ENCODE measurements at regions not wholly inside any gene's neighbourhood (a gene's known extent, or its start where the extent isn't known, plus 50 kb on each side); places are given as distances from the start of the nearest gene placed in this dataset.

GRCh38 chr6:22227824-22228610 is 68.8 kb downstream of the PRL start:
- Mint-ChIP-seq H3K36me3 (ENCODE audit: low read depth) (no peaks in the 10 kb centered on the region), H3K4me1 (no peaks in the 10 kb centered on the region), H3K9me3 (peaks cover 15% of the 10 kb centered on the region), H3K27ac (no peak overlapping the region), H3K27me3 (no peaks in the 10 kb centered on the region), H3K4me3 (no peak overlapping the region)
- ATAC-seq (replicated peaks), result no peak

GRCh38 chr6:22231050-22231449 is 65.8 kb downstream of the PRL start:
- H3K4me1 Mint-ChIP-seq, result no peaks in the 10 kb centered on the region
- no peak overlapping the region for H3K27ac Mint-ChIP-seq
- no peak for ATAC-seq (replicated peaks)

GRCh38 chr6:22231616-22232015 is 65.2 kb downstream of the PRL start:
- no peaks in the 10 kb centered on the region for H3K4me1 Mint-ChIP-seq
- no peak overlapping the region for H3K4me3 Mint-ChIP-seq
- H3K9me3 Mint-ChIP-seq, result peaks cover 24% of the 10 kb centered on the region
- no peak for ATAC-seq (replicated peaks)
- H3K27me3 Mint-ChIP-seq, result no peaks in the 10 kb centered on the region
- H3K27ac Mint-ChIP-seq, result no peak overlapping the region
- no peaks in the 10 kb centered on the region for H3K36me3 Mint-ChIP-seq (ENCODE audit: low read depth)

More at GRCh38 chr6:22231050-22231449, 65.8 kb downstream of the PRL start:
- H3K36me3 Mint-ChIP-seq (ENCODE audit: low read depth), result no peaks in the 10 kb centered on the region
- no peaks in the 10 kb centered on the region for H3K27me3 Mint-ChIP-seq
- H3K4me3 Mint-ChIP-seq, result no peak overlapping the region
- peaks cover 24% of the 10 kb centered on the region for H3K9me3 Mint-ChIP-seq

GRCh38 chr6:22236626-22237414 is 60.0 kb downstream of the PRL start:
- no peaks in the 10 kb centered on the region for H3K27me3 Mint-ChIP-seq
- peaks cover 25% of the 10 kb centered on the region for H3K9me3 Mint-ChIP-seq
- H3K27ac Mint-ChIP-seq, result no peak overlapping the region
- no peak for ATAC-seq (replicated peaks)
- H3K36me3 Mint-ChIP-seq (ENCODE audit: low read depth), result no peaks in the 10 kb centered on the region
- H3K4me1 Mint-ChIP-seq, result no peaks in the 10 kb centered on the region
- no peak overlapping the region for H3K4me3 Mint-ChIP-seq
